Panc1 (cell line): ENCODE measurements at regions not wholly inside any gene's neighbourhood (a gene's known extent, or its start where the extent isn't known, plus 50 kb on each side); places are given as distances from the start of the nearest gene placed in this dataset.

Experiments
- ATAC-seq: fragments of 200-7000 bp; cut with Tn5 transposase; 2 replicates; pipeline ENCODE4 v1.9.1; 2020; ENCODE audit warnings: mild to moderate bottlenecking, moderate library complexity
- BruUV-seq: library from RNA; stranded (reverse); fragments of 400-500 nt; replicated peaks from 2 replicates; lab custom pipeline; 2021; lab: Mats Ljungman, UMichigan
- CTCF ChIA-PET: fragments of 300-600 bp; sonication (Branson Sonifier 250); formaldehyde crosslinking; loops from one replicate; lab custom pipeline; 2022; ENCODE audit warnings: antibody characterized with exemption; lab: Charles Lee
- POLR2A ChIA-PET: fragments of 300-600 bp; sonication (Branson Sonifier 250); formaldehyde crosslinking; loops from one replicate; lab custom pipeline; 2022; ENCODE audit warnings: antibody characterized with exemption; lab: Charles Lee
- DNase-seq: peaks from one replicate; pipeline ENCODE4 v3.0.0-alpha.2; 2010; ENCODE audit warnings: low read depth, low spot score
- H3K27ac ChIP-seq: 2 replicates; pipeline ENCODE4 v1.5.1; 2011; ENCODE audit warnings: mild to moderate bottlenecking, low read length, inconsistent platforms
- H3K27me3 ChIP-seq: fragments of 200-500 bp; sonication (Bioruptor generic); 2 replicates; pipeline ENCODE4 v1.6.0; 2014; ENCODE audit warnings: low read length, inconsistent platforms; ENCODE audit not compliant: control insufficient read depth, insufficient read depth
- H3K36me3 ChIP-seq: fragments of 200-500 bp; sonication (Bioruptor generic); 2 replicates; pipeline ENCODE4 v1.5.1; 2014; ENCODE audit warnings: inconsistent platforms, mild to moderate bottlenecking, low read length, moderate library complexity; ENCODE audit not compliant: control insufficient read depth, insufficient read depth
- H3K4me1 ChIP-seq: 2 replicates; pipeline ENCODE4 v1.5.1; 2011; ENCODE audit warnings: inconsistent platforms, mild to moderate bottlenecking, low read length, moderate library complexity; ENCODE audit not compliant: control insufficient read depth, insufficient read depth
- H3K4me3 ChIP-seq, 2 experiments: 2 replicates each; pipeline ENCODE4 v1.5.1; 2011 to 2012; ENCODE audit warnings: low read depth in 2 of 2, low read length in 2 of 2, mild to moderate bottlenecking in 2 of 2, inconsistent platforms in 1 of 2, moderate library complexity in 1 of 2
- H3K9me3 ChIP-seq: fragments of 200-500 bp; sonication (Bioruptor generic); 2 replicates; pipeline ENCODE4 v1.5.1; 2014; ENCODE audit warnings: low read depth, mild to moderate bottlenecking, inconsistent platforms, low read length, moderate library complexity; ENCODE audit not compliant: control insufficient read depth, insufficient read depth
- CTCF ChIP-seq: fragments of 450-650 bp; IDR thresholded peaks from 2 replicates; pipeline ENCODE4 v1.5.1; 2017; ENCODE audit warnings: mild to moderate bottlenecking
- POLR2AphosphoS5 ChIP-seq: IDR thresholded peaks from 2 replicates; pipeline ENCODE4 v1.6.1; 2012; ENCODE audit warnings: mild to moderate bottlenecking, low read depth, low read length, moderate library complexity
- REST ChIP-seq, 2 experiments: IDR thresholded peaks; 2 replicates each; pipeline ENCODE4 v1.6.1; 2011 to 2012; ENCODE audit warnings: low read depth in 2 of 2, control low read depth in 1 of 2, low read length in 1 of 2, mild to moderate bottlenecking in 1 of 2, moderate library complexity in 1 of 2; ENCODE audit not compliant: insufficient read depth in 1 of 2
- SIN3A ChIP-seq: IDR thresholded peaks from 2 replicates; pipeline ENCODE4 v1.6.1; 2012; ENCODE audit warnings: low read depth, mild to moderate bottlenecking, low read length, moderate library complexity, borderline replicate concordance; ENCODE audit not compliant: insufficient read depth
- TCF7L2 ChIP-seq: IDR thresholded peaks from 2 replicates; pipeline ENCODE4 v1.6.1; 2011; ENCODE audit warnings: mild to moderate bottlenecking, low read depth, low read length, inconsistent platforms
- in situ Hi-C: cut with HindIII; loops from 2 replicates; pipeline ENCODE4 v1.10.0; 2016; ENCODE audit warnings: low sequenced_read_pairs, low pct_unique_long_range_greater_than_20kb
- intact Hi-C: fragments of 100-400 bp; cut with micrococcal nuclease; formaldehyde crosslinking; loops from one replicate; pipeline ENCODE4 v1.10.0; 2022; ENCODE audit not compliant: unreplicated experiment

- BruUV-seq: no TSS peak
- peak; percentile 17 for DNase-seq
- intact Hi-C loops: no loop called here
- CTCF ChIA-PET: interaction anchor here (0.5 to 1.0 kb wide), 6 partner anchors 15 to 720 kb away, joined by 3 to 11 read pairs (median 4); no protein-coding TSS in a partner anchor
- TF ChIP-seq REST (IDR thresholded peaks at IDR 0.05; ENCODE audit: insufficient read depth in 1 of 2, low read depth in 2 of 2, low read length in 1 of 2): no peak
- TF ChIP-seq SIN3A: no peak
- TF ChIP-seq CTCF: peak; percentile 89
- no peaks in the 10 kb centered on the region for H3K9me3 ChIP-seq
- POLR2A ChIA-PET: interaction anchor here (0.5 kb wide), 1 partner anchor 1106 kb away, joined by 3 read pairs; no protein-coding TSS in a partner anchor
- H3K4me3 ChIP-seq: no peak overlapping the region
- peaks cover 21% of the 10 kb centered on the region for H3K4me1 ChIP-seq
- peak; percentile 95 for ATAC-seq
- no peaks in the 10 kb centered on the region for H3K27me3 ChIP-seq
- peak overlapping the region; percentile 40 for H3K27ac ChIP-seq
- no peaks in the 10 kb centered on the region for H3K36me3 ChIP-seq
- in situ Hi-C loops: no loop called here
Measured at GRCh38 chr15:70569091-70569713, 194.2 kb downstream of the UACA start.

GRCh38 chr15:70566989-70567388 lies 196.4 kb downstream of the UACA start:
- no peaks in the 10 kb centered on the region for H3K36me3 ChIP-seq
- no peak overlapping the region for H3K27ac ChIP-seq
- ChIA-PET POLR2A (no interaction called here), CTCF (interaction anchor here (0.7 kb wide), 1 partner anchor 101 kb away, joined by 3 read pairs; no protein-coding TSS in a partner anchor)
- H3K9me3 ChIP-seq: no peaks in the 10 kb centered on the region
- no peaks in the 10 kb centered on the region for H3K27me3 ChIP-seq
- TF ChIP-seq POLR2AphosphoS5: no peak
- in situ Hi-C loops (no loop called here), intact Hi-C loops (no loop called here)
- ATAC-seq: no peak
- peaks cover 21% of the 10 kb centered on the region for H3K4me1 ChIP-seq
- DNase-seq: no peak
- BruUV-seq: no TSS peak
- H3K4me3 ChIP-seq: no peak overlapping the region

- BruUV-seq: no TSS peak
- CTCF ChIA-PET: interaction anchor here (0.7 kb wide), 1 partner anchor 100 kb away, joined by 3 read pairs; no protein-coding TSS in a partner anchor
- POLR2A ChIA-PET: no interaction called here
- TF ChIP-seq POLR2AphosphoS5 (no peak), REST (IDR thresholded peaks at IDR 0.05; ENCODE audit: insufficient read depth in 1 of 2, low read depth in 2 of 2, low read length in 1 of 2) (no peak), CTCF (no peak), SIN3A (no peak), TCF7L2 (no peak)
- Histone ChIP-seq H3K4me3 (no peak overlapping the region), H3K36me3 (no peaks in the 10 kb centered on the region), H3K4me1 (peaks cover 21% of the 10 kb centered on the region), H3K27ac (peak overlapping the region; percentile 35; the same call in 1 of the 2 replicates), H3K27me3 (no peaks in the 10 kb centered on the region), H3K9me3 (no peaks in the 10 kb centered on the region)
- in situ Hi-C loops: no loop called here
- ATAC-seq (no peak), DNase-seq (no peak)
- intact Hi-C loops: no loop called here
Measured at GRCh38 chr15:70566047-70566835, 197.1 kb downstream of the UACA start.
